Neural cell (in vitro differentiated cells): ENCODE measurements at regions not wholly inside any gene's neighbourhood (a gene's known extent, or its start where the extent isn't known, plus 50 kb on each side); places are given as distances from the start of the nearest gene placed in this dataset.

Source experiments
- H2AFZ ChIP-seq: fragments of 200-600, 300-800 bp; sonication (generic), shearing (Covaris generic); 2 replicates; pipeline ENCODE4 v1.6.0; 2014; ENCODE audit warnings: low read depth, mild to moderate bottlenecking, antibody characterized with exemption, low read length, moderate library complexity
- H3F3A ChIP-seq: fragments of 200-600 bp; shearing (Covaris generic); 2 replicates; pipeline ENCODE4 v1.6.1; 2016; ENCODE audit warnings: mild to moderate bottlenecking, moderate library complexity, mixed read lengths, antibody characterized with exemption, low read length; ENCODE audit not compliant: insufficient read depth, poor library complexity, severe bottlenecking
- H3K27ac ChIP-seq: fragments of 200-600, 300-800 bp; sonication (generic), shearing (Covaris generic); 2 replicates; pipeline ENCODE4 v1.5.1; 2014; ENCODE audit warnings: mild to moderate bottlenecking, low read length, moderate library complexity
- H3K27me3 ChIP-seq: fragments of 300-800, 200-600 bp; sonication (generic), shearing (Covaris generic); 2 replicates; pipeline ENCODE4 v1.6.0; 2014; ENCODE audit warnings: mild to moderate bottlenecking, low read depth, low read length, moderate library complexity; ENCODE audit not compliant: insufficient read depth
- H3K36me3 ChIP-seq: fragments of 300-800, 200-600 bp; sonication (generic), shearing (Covaris generic); 2 replicates; pipeline ENCODE4 v1.5.1; 2014; ENCODE audit warnings: mild to moderate bottlenecking, antibody characterized with exemption, low read length, moderate library complexity; ENCODE audit not compliant: insufficient read depth
- H3K4me2 ChIP-seq: fragments of 300-800, 200-600 bp; sonication (generic), shearing (Covaris generic); 2 replicates; pipeline ENCODE4 v1.6.0; 2014; ENCODE audit warnings: mild to moderate bottlenecking, low read length
- H3K4me3 ChIP-seq: fragments of 300-800, 200-600 bp; sonication (generic), shearing (Covaris generic); 2 replicates; pipeline ENCODE4 v1.5.1; 2014; ENCODE audit warnings: mild to moderate bottlenecking, low read length, moderate library complexity
- H3K79me2 ChIP-seq: fragments of 200-600 bp; shearing (Covaris generic); replicated peaks from 2 replicates; pipeline ENCODE4 v1.6.0; 2014; ENCODE audit warnings: mild to moderate bottlenecking, low read length, moderate library complexity; ENCODE audit not compliant: insufficient read depth
- H3K9ac ChIP-seq: fragments of 300-800, 200-600 bp; sonication (generic), shearing (Covaris generic); 2 replicates; pipeline ENCODE4 v1.6.1; 2016; ENCODE audit warnings: mild to moderate bottlenecking, low read length, mixed read lengths
- H3K9me2 ChIP-seq: fragments of 200-600 bp; shearing (Covaris generic); 2 replicates; pipeline ENCODE4 v1.6.1; 2016; ENCODE audit warnings: mild to moderate bottlenecking, low read length, mixed read lengths; ENCODE audit not compliant: insufficient read depth
- H3K9me3 ChIP-seq: fragments of 200-600, 300-800 bp; sonication (generic), shearing (Covaris generic); 2 replicates; pipeline ENCODE4 v1.6.1; 2016; ENCODE audit warnings: mild to moderate bottlenecking, mixed run types, low read length, moderate library complexity, mixed read lengths
- H4K20me1 ChIP-seq: fragments of 200-600 bp; shearing (Covaris generic); 2 replicates; pipeline ENCODE4 v1.6.1; 2016; ENCODE audit warnings: mild to moderate bottlenecking, mixed run types; ENCODE audit not compliant: insufficient read depth
- CTCF ChIP-seq: fragments of 450-650 bp; IDR thresholded peaks from 2 replicates; pipeline ENCODE4 v1.5.1; 2014; ENCODE audit warnings: antibody characterized with exemption, mild to moderate bottlenecking, moderate library complexity; ENCODE audit not compliant: poor library complexity, severe bottlenecking
- EP300 ChIP-seq: fragments of 450-650 bp; conservative IDR thresholded peaks from 2 replicates; pipeline ENCODE4 v1.6.1; 2014; ENCODE audit warnings: antibody characterized with exemption, mild to moderate bottlenecking, moderate library complexity; ENCODE audit not compliant: poor library complexity, severe bottlenecking
- EZH2 ChIP-seq: fragments of 200-600, 300-800 bp; shearing (Covaris generic), sonication (generic); IDR thresholded peaks from 2 replicates; pipeline ENCODE4 v1.6.1; 2014; ENCODE audit warnings: antibody characterized with exemption, low read length, borderline replicate concordance, mild to moderate bottlenecking; ENCODE audit not compliant: insufficient read depth, poor library complexity, severe bottlenecking
- MXI1 ChIP-seq: fragments of 450-650 bp; conservative IDR thresholded peaks from 2 replicates; pipeline ENCODE4 v1.6.1; 2014; ENCODE audit warnings: antibody characterized with exemption, mild to moderate bottlenecking; ENCODE audit not compliant: poor library complexity, severe bottlenecking
- POLR2AphosphoS5 ChIP-seq: IDR thresholded peaks from 2 replicates; pipeline ENCODE4 v1.6.1; 2012
- RAD21 ChIP-seq: fragments of 450-650 bp; conservative IDR thresholded peaks from 2 replicates; pipeline ENCODE4 v1.6.1; 2014; ENCODE audit warnings: antibody characterized with exemption, mild to moderate bottlenecking, moderate library complexity
- REST ChIP-seq: IDR thresholded peaks from 2 replicates; pipeline ENCODE4 v1.6.1; 2012; ENCODE audit warnings: borderline replicate concordance
- SMC3 ChIP-seq: fragments of 450-650 bp; conservative IDR thresholded peaks from 2 replicates; pipeline ENCODE4 v1.6.1; 2014; ENCODE audit warnings: antibody characterized with exemption, mild to moderate bottlenecking, moderate library complexity; ENCODE audit not compliant: poor library complexity
- TAF1 ChIP-seq: IDR thresholded peaks from 2 replicates; pipeline ENCODE4 v1.6.1; 2012; ENCODE audit warnings: low read depth

DNA sequence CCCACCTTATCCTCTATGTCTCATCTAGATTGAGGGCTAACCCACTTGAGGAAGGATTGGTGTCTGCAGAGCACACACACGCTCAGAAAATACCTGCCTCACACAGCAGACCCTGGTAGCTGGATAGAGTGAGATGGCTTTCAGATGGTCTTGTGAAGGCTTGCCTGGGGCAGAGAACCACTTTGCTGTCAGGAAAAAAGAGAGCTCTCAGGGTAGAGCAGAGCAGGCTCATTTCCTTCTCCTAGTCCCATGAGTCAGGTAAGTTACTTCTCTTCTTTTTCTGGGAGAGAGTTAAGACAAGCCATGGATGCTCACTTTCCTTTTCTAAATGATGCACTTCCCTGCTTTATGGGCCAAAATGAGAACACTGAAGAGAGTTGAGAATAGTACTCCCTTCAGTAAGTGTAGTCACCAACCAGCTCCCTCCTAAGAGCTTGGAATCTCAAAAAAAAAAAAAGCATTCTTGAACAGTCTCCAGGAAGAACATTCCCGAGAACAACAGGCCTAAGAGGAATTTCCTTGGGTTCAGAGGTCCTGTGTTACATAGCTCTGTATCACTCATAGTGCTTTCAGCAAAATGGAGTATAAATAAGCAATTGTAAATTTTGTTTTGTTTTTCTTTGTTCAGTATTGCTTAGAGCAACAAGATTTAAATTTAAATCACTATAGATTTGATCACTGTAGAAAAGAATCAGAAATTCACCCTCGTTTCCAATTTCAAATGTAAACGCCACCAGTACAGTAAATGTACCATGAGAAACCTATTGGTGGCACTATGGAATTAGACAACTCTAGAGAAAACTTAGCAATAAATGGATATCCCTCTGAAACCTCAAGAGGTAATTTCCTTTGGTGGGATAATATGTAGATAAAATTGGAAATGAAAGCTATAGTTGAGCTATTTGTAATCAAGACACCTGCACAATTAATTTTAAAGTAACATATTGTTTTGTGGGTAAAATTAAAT, 530.3 kb downstream of the RFPL4B start:
- no peak overlapping the region for H3K4me2 ChIP-seq

GRCh38 chr6:112879920-112880413, 532.8 kb downstream of the RFPL4B start:
- Histone ChIP-seq H3K9ac (no peak overlapping the region), H3K79me2 (no peaks in the 10 kb centered on the region), H2AFZ (no peak overlapping the region), H3K36me3 (no peaks in the 10 kb centered on the region), H3K27me3 (no peaks in the 10 kb centered on the region), H3K9me2 (no peaks in the 10 kb centered on the region), H3F3A (no peaks in the 10 kb centered on the region), H3K4me3 (no peak overlapping the region), H3K4me2 (no peak overlapping the region), H3K9me3 (no peaks in the 10 kb centered on the region), H3K27ac (no peak overlapping the region), H4K20me1 (no peaks in the 10 kb centered on the region)
- TF ChIP-seq TAF1, result no peak
- TF ChIP-seq POLR2AphosphoS5, result no peak
- TF ChIP-seq CTCF, result no peak
- TF ChIP-seq REST, result no peak
- TF ChIP-seq RAD21, result no peak
- no peak for TF ChIP-seq EZH2
- no peak for TF ChIP-seq EP300
- TF ChIP-seq MXI1, result no peak
- TF ChIP-seq SMC3, result no peak

More for the DNA sequence above, 530.3 kb downstream of the RFPL4B start:
- Histone ChIP-seq H3K36me3 (no peaks in the 10 kb centered on the region), H3K27ac (no peak overlapping the region), H3F3A (no peaks in the 10 kb centered on the region), H3K9me3 (no peaks in the 10 kb centered on the region), H3K27me3 (no peaks in the 10 kb centered on the region), H3K9me2 (no peaks in the 10 kb centered on the region), H3K9ac (no peak overlapping the region), H2AFZ (no peak overlapping the region), H3K4me3 (no peak overlapping the region), H4K20me1 (no peaks in the 10 kb centered on the region), H3K79me2 (no peaks in the 10 kb centered on the region)
- TF ChIP-seq CTCF, result peak; percentile 39
- no peak for TF ChIP-seq TAF1
- TF ChIP-seq RAD21, result peak; percentile 49
- TF ChIP-seq SMC3, result peak; percentile 44
